PC-9 (cell line): ENCODE measurements at regions not wholly inside any gene's neighbourhood (a gene's known extent, or its start where the extent isn't known, plus 50 kb on each side); places are given as distances from the start of the nearest gene placed in this dataset.

Experiments used
- EZH2 ChIP-seq: fragments of 200-600 bp; sonication (generic); IDR thresholded peaks from 2 replicates; pipeline ENCODE4 v1.8.0; 2017; ENCODE audit warnings: antibody characterized with exemption, low read depth
- TF ChIP-seq, protein P1 (sequence below): fragments of 200-600 bp; sonication (generic); conservative IDR thresholded peaks from 2 replicates; pipeline ENCODE4 v1.6.1; 2017; ENCODE audit warnings: mixed run types, antibody characterized with exemption, mild to moderate bottlenecking, moderate library complexity

DNA sequence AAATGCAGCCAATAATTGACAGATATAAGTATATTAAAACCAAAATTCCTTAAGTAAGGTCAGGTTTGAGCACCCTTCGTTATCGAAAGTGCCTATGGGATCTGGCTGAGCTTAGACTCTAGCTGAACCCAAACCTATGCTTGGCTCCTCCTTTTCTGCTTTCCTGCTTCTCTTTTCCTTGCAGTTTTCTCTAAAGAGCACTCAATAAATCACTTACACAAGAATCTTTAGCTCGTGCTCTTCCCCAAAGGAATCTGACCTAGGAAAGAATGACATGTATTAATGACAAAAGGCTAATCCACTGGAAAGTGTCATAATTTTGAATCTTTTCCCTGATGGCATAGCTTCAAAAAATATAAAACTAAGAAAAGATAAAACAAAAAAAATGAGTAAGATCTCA, 282.7 kb downstream of the DKK2 start:
- TF ChIP-seq, protein P1, sequence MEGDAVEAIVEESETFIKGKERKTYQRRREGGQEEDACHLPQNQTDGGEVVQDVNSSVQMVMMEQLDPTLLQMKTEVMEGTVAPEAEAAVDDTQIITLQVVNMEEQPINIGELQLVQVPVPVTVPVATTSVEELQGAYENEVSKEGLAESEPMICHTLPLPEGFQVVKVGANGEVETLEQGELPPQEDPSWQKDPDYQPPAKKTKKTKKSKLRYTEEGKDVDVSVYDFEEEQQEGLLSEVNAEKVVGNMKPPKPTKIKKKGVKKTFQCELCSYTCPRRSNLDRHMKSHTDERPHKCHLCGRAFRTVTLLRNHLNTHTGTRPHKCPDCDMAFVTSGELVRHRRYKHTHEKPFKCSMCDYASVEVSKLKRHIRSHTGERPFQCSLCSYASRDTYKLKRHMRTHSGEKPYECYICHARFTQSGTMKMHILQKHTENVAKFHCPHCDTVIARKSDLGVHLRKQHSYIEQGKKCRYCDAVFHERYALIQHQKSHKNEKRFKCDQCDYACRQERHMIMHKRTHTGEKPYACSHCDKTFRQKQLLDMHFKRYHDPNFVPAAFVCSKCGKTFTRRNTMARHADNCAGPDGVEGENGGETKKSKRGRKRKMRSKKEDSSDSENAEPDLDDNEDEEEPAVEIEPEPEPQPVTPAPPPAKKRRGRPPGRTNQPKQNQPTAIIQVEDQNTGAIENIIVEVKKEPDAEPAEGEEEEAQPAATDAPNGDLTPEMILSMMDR, result no peak
- no peak for TF ChIP-seq EZH2
